Aorta (tissue), 5 donors: ENCODE measurements at regions not wholly inside any gene's neighbourhood (a gene's known extent, or its start where the extent isn't known, plus 50 kb on each side); places are given as distances from the start of the nearest gene placed in this dataset.
"Not testable (repeated sequence)": the region's sequence is repeated elsewhere in the genome, so short reads cannot be mapped to it uniquely, and the experiment has no call there.

Experiments
- ATAC-seq: fragments of 200-7000 bp; cut with Tn5 transposase; one replicate; pipeline ENCODE4 v1.9.1; 2022; ENCODE audit warnings: moderate library complexity; ENCODE audit not compliant: low FRiP score
- DNase-seq, 2 donors: peaks; one replicate each; pipeline ENCODE4 v3.0.0-alpha.2; 2020
- H3K27ac ChIP-seq, 2 donors: one replicate each; pipeline ENCODE4 v1.5.1; 2013; ENCODE audit warnings: low read length in 2 of 2, mild to moderate bottlenecking in 2 of 2, moderate library complexity in 2 of 2, control low read depth in 1 of 2, inconsistent platforms in 1 of 2, low read depth in 1 of 2
- H3K27me3 ChIP-seq, 2 donors: one replicate each; pipeline ENCODE4 v1.6.1; 2013; ENCODE audit warnings: control low read depth in 1 of 2, low read length in 1 of 2, mild to moderate bottlenecking in 1 of 2, moderate library complexity in 1 of 2; ENCODE audit not compliant: insufficient read depth in 2 of 2, control insufficient read depth in 1 of 2
- H3K36me3 ChIP-seq, 2 donors: one replicate each; pipeline ENCODE4 v1.6.1; 2013; ENCODE audit warnings: control low read depth in 1 of 2, low read length in 1 of 2, mild to moderate bottlenecking in 1 of 2; ENCODE audit not compliant: insufficient read depth in 2 of 2, control insufficient read depth in 1 of 2
- H3K4me1 ChIP-seq, 2 donors: one replicate each; pipeline ENCODE4 v1.6.1; 2013; ENCODE audit warnings: low read length in 2 of 2, control low read depth in 1 of 2, mild to moderate bottlenecking in 1 of 2, moderate library complexity in 1 of 2; ENCODE audit not compliant: insufficient read depth in 2 of 2, control insufficient read depth in 1 of 2
- H3K4me3 ChIP-seq, 2 donors: one replicate each; pipeline ENCODE4 v1.5.1; 2013; ENCODE audit warnings: low read length in 2 of 2, control low read depth in 1 of 2, mild to moderate bottlenecking in 1 of 2
- H3K9me3 ChIP-seq: one replicate; pipeline ENCODE4 v1.6.1; 2013; ENCODE audit warnings: mild to moderate bottlenecking, low read length; ENCODE audit not compliant: control insufficient read depth
- WGBS, 2 donors: extraction: QIAGEN DNeasy Blood & Tissue Kit; methylation state at CpG; one replicate each; pipeline ENCODE4 v1.1.7; 2013; 5-methylcytosine and 5-hydroxymethylcytosine counted together
- intact Hi-C, 2 donors: fragments of 100-400 bp; cut with DNase I; formaldehyde crosslinking; loops; one replicate each; pipeline versions ENCODE4 v1.14.2 to v1.15.0; 2022
- donor health status: healthy with polysubstance abuse.
- donor health status: Bipolar disorder and iron deficiency.
- donor health status: DM: no; HTN: no; CAD: no.
- donor health status: DM: no; HTN: no; CAD: no.
- donor health status: DM: yes; HTN: yes; CAD: no.

DNA sequence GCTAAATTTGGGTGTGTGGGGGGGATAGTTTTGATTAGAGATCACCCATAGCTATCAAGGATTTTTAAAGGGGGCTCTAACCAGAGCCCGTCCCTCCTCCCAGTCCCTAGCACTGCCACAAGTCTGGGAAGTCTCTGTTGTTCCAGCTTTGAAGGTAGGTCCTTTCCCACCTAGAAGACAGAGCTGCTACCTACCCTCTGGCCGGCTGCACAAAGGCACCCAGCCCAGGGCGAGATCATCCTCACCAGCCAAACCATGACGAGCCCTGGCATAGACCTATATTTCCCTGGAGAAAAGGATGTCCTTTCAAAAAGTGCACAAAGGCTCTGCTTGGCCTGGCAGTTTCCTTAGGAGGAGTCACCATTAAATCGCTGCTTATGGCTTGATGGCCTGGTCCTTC lies 147.8 kb downstream of the CYP26A1 start:
- intact Hi-C loops: no loop called here
- H3K36me3 ChIP-seq: no peaks in the 10 kb centered on the region
- no peak for DNase-seq
- no peak overlapping the region for H3K27ac ChIP-seq
- WGBS, 2 donors: 65 to 73% methylated on average over 5 of the region's 5 CpGs
- H3K9me3 ChIP-seq: no peaks in the 10 kb centered on the region
- no peaks in the 10 kb centered on the region for H3K27me3 ChIP-seq
- no peaks in the 10 kb centered on the region for H3K4me1 ChIP-seq
- no peak for ATAC-seq
- H3K4me3 ChIP-seq: no peak overlapping the region

DNA sequence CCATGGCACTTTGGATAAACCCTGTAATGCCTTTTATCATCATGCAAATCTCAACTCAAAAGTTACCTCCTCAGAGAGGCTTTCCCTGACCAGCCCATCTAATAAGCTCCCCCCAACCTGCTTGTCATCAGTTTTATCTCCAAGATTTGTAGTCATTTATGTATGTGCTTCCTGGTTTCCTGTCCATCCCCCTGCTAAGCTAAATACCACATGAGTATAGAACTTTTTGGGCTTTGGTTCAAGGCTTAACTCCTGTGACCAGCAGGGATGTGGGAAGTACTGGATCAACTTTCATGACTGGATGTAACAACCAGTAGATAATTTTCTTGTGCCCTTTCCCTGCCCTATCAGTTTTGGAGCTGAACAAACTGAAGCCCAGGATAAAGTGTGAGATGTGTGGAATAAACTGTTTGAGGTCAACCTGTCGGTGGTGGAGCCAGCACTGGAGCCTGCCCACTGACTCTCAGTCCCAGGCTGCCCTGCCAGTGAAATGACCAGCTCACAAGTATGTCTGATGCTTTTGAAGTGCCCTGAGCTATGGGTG lies 148.6 kb downstream of the CYP26A1 start:
- Histone ChIP-seq H3K4me3 (no peak overlapping the region), H3K27ac (no peak overlapping the region), H3K9me3 (no peaks in the 10 kb centered on the region), H3K36me3 (no peaks in the 10 kb centered on the region), H3K4me1 (no peaks in the 10 kb centered on the region), H3K27me3 (no peaks in the 10 kb centered on the region)
- 90 to 93% methylated on average over 1 of the region's 1 CpG for WGBS, 2 donors
- ATAC-seq: no peak
- intact Hi-C loops: no loop called here
- no peak for DNase-seq

DNA sequence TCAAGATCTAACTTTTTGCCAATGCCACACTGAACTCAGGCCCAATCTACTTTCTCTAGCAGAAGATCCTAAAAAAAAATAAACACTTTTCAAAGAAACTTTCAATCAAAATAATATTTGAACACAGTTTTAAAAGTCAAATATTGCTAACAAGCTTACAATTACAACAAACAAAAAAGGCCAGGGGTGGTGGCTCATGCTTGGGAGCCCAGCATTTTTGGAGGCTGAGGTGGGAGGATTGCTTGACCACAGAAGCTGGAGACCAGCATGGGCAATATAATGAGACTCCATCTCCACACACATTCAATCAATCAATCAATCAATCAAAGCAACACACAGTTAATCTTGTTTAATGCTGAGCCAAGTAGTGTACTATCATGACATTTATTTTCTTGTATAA lies 149.2 kb downstream of the CYP26A1 start:
- no peaks in the 10 kb centered on the region for H3K36me3 ChIP-seq
- ATAC-seq: no peak
- no peaks in the 10 kb centered on the region for H3K4me1 ChIP-seq
- H3K27ac ChIP-seq: no peak overlapping the region
- intact Hi-C loops: no loop called here
- no peak overlapping the region for H3K4me3 ChIP-seq
- no peaks in the 10 kb centered on the region for H3K9me3 ChIP-seq
- no peaks in the 10 kb centered on the region for H3K27me3 ChIP-seq
- no peak for DNase-seq

DNA sequence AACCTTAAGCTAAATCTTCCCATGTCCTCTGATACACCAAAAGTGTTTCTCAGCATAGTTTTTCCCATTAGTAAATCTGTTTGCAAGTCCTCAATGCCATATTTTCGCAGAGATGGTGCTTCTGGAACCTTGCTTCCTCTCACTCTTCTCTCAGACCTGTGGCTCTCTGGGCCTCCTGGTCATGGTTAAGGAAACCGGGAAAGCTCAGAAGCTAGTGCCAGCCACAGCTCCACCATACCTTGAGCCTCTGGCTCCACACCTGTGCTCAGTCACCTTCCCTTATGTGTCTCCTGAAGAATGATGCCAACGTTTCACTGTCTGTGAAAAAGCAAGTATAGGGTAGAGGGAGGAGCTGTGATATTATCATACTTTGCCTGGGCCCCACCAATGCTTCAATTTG lies 149.6 kb downstream of the CYP26A1 start:
- no peak overlapping the region for H3K4me3 ChIP-seq
- no peak for DNase-seq
- H3K27me3 ChIP-seq: no peaks in the 10 kb centered on the region
- no peaks in the 10 kb centered on the region for H3K4me1 ChIP-seq
- 95 to 98% methylated on average over 3 of the region's 3 CpGs for WGBS, 2 donors
- no peak for ATAC-seq
- no peaks in the 10 kb centered on the region for H3K9me3 ChIP-seq
- no peaks in the 10 kb centered on the region for H3K36me3 ChIP-seq
- intact Hi-C loops: no loop called here
- no peak overlapping the region for H3K27ac ChIP-seq

DNA sequence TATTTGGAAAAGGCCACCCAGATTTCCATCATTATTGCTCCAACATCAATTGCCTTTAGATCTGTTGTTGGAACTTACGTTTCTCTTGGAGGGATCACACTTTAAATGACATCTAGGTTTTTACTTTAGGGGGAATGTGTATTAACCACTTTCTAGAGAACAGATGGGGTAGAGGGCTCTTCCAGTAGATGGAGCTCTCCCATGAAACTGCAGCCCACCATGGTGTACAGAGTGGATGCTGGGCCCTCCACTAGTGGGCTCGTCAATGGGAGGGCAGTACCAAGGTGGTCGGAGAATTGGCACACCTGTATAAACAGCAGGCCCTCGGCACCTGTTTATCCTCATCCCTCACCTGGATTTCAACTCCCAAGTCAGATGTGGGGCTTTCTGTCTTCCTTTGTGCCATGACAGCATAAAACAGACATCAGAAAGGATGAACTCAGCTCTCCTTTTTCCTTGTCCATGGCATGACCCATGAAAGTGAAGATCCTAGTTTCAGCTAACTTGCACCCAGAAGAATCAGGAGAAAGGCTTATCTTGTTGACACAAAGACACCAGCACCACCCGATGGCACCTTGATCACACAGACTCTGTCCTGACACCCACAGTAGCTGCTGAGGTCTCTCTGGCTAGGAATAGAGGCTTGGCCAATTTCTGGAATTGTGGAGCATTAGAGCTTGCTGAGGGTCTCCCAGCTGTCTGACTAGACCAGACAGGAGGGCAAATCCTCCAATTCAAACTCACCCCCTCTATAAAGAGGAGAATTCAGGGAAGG lies 150.5 kb downstream of the CYP26A1 start:
- Histone ChIP-seq H3K27ac (no peak overlapping the region), H3K27me3 (no peaks in the 10 kb centered on the region), H3K4me3 (no peak overlapping the region), H3K36me3 (no peaks in the 10 kb centered on the region), H3K9me3 (no peaks in the 10 kb centered on the region), H3K4me1 (no peaks in the 10 kb centered on the region)
- 90 to 92% methylated on average over 5 of the region's 5 CpGs for WGBS, 2 donors
- DNase-seq (no peak), ATAC-seq (no peak)
- intact Hi-C loops: no loop called here

DNA sequence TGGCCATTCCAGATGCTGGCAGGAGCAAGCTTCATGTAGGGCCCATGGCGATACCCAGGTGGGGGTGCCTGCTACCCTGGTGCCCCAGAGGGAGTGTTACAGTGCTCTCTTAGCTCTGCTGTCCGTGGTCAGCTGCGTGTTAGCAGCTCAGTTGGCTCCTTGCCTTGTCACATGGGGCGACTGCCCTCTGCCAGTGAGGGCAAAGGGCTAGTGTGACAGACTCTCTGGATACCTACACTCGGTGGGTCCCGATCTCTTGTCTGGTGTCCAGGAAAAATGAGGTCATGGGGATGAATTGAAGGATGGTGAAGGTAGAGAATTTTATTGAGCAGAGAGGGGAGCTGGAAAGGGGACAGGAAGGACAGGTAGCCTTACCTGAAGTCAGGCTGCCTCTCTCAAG lies 152.2 kb downstream of the CYP26A1 start:
- Histone ChIP-seq H3K27ac (no peak overlapping the region), H3K36me3 (no peaks in the 10 kb centered on the region), H3K4me3 (no peak overlapping the region), H3K4me1 (no peaks in the 10 kb centered on the region), H3K27me3 (no peaks in the 10 kb centered on the region), H3K9me3 (no peaks in the 10 kb centered on the region)
- ATAC-seq: peak; percentile 44
- WGBS, 2 donors: 59 to 61% methylated on average over 6 of the region's 6 CpGs
- no peak for DNase-seq
- intact Hi-C loops: no loop called here

DNA sequence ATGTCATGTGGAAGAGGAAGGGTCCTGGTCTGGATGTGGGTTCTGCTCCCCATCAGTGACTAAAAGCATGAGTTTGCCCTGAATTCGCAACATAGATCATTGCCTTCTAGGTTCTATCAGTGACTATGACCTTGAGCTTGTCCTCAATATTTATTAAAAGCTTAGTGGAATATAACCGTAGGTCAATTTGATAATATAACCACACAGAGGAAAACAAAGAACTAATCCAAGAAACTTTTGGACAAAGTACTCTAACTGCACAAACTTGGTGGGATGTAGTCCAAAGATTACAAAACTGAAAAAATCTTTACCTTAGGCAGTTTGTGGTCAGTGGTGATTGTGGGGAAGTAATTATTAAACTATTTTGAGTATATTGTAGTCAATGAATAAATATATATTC lies 152.9 kb downstream of the CYP26A1 start:
- Histone ChIP-seq H3K27ac (no peak overlapping the region), H3K36me3 (no peaks in the 10 kb centered on the region), H3K9me3 (no peaks in the 10 kb centered on the region), H3K27me3 (no peaks in the 10 kb centered on the region), H3K4me3 (no peak overlapping the region), H3K4me1 (no peaks in the 10 kb centered on the region)
- ATAC-seq (no peak), DNase-seq (no peak)
- WGBS, 2 donors: 41 to 44% methylated on average over 2 of the region's 2 CpGs
- intact Hi-C loops: no loop called here

DNA sequence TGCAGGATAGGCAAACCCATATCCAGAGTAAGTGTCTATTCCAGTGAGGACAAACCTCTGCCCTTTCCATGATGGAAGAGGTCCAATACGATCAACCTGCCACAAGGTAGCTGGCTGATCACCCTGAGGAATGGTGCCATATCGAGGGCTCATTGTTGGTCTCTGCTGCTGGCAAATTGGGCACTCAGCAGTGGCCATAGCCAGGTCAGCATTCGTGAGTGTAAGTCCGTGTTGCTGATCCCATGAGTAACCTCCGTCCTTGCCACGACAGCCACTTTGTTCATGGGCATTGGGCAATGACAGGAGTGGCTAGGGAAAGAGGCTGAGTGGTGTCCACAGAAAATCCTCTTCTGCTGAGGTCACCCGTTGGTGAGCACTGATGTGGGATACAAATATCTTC lies 156.9 kb downstream of the CYP26A1 start:
- ATAC-seq, H3K27ac ChIP-seq, DNase-seq, H3K4me1 ChIP-seq, H3K4me3 ChIP-seq, H3K9me3 ChIP-seq, H3K36me3 ChIP-seq, H3K27me3 ChIP-seq, intact Hi-C loops: not testable (repeated sequence)
- WGBS, 2 donors: 95 to 97% methylated on average over 7 of the region's 7 CpGs

DNA sequence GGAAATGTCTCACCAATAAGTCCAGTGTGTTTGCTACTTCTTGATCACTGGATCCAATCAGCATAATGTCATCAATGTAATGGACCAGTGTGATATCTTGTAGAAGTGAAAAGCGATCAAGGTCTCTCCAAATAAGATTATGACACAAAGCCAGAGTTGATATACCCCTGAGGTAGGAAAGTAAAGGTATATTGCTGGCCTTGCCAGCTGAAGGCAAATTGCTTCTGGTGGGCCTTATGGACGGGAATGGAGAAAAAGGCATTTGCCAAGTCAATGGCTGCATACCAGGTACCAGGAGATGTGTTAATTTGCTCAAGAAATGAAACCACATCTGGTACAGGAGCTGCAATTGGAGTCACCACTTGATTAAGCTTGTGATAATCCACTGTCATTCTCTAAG lies 158.5 kb downstream of the CYP26A1 start:
- DNase-seq, H3K36me3 ChIP-seq, H3K27me3 ChIP-seq, H3K27ac ChIP-seq, H3K9me3 ChIP-seq, H3K4me3 ChIP-seq, ATAC-seq, intact Hi-C loops, H3K4me1 ChIP-seq: not testable (repeated sequence)
- 95 to 98% methylated on average over 2 of the region's 2 CpGs for WGBS, 2 donors
